HepG2 (cell line): ENCODE measurements at regions not wholly inside any gene's neighbourhood (a gene's known extent, or its start where the extent isn't known, plus 50 kb on each side); places are given as distances from the start of the nearest gene placed in this dataset.
A peak's percentile ranks its signal among the peaks of the same experiment; 100 is the strongest.

Experiments used
- ATAC-seq: fragments of 200-7000 bp; cut with Tn5 transposase; 3 replicates; pipeline ENCODE4 v1.9.1; 2020; ENCODE audit warnings: mild to moderate bottlenecking, moderate library complexity
- BruUV-seq: library from RNA; stranded (reverse); fragments of 400-500 nt; replicated peaks from 2 replicates; lab custom pipeline; 2021; lab: Mats Ljungman, UMichigan
- CTCF ChIA-PET: fragments of 300-600 bp; formaldehyde crosslinking; extraction: SDS; loops from one replicate; lab custom pipeline; 2021; ENCODE audit warnings: low total read pairs, inconsistent platforms, low intra/inter-chr PET ratio; lab: Yijun Ruan, JAX
- POLR2A ChIA-PET: fragments of 350-600 bp; sonication (Branson Sonifier 250); formaldehyde crosslinking; loops from one replicate; lab custom pipeline; 2020; ENCODE audit warnings: antibody characterized with exemption, inconsistent platforms; lab: Yijun Ruan, JAX
- DNase-seq: peaks from one replicate; pipeline ENCODE4 v3.0.0-alpha.2; 2015; ENCODE audit warnings: low spot score
- FAIRE-seq: peaks from 3 replicates; lab custom pipeline; 2011; peaks lifted over from hg19 to GRCh38; lab: Jason Lieb, UNC
- H2AFZ ChIP-seq: one replicate; pipeline ENCODE4 v1.6.1; 2011; ENCODE audit warnings: low read length, inconsistent platforms
- H3K27ac ChIP-seq: fragments of 300-600 bp; 3 replicates; pipeline ENCODE4 v1.8.0; 2011; ENCODE audit warnings: mixed run types, mild to moderate bottlenecking, mixed read lengths, low read length, inconsistent platforms; ENCODE audit not compliant: insufficient read depth; ENCODE audit errors: extremely low read length
- H3K27me3 ChIP-seq, 2 experiments: fragments of 200-600 bp in 1 of 2; 2 replicates in 1 of 2; 3 replicates in 1 of 2; pipeline versions ENCODE4 v1.6.0 to v1.8.0; 2011; ENCODE audit warnings: low read length in 2 of 2, mild to moderate bottlenecking in 2 of 2, moderate library complexity in 2 of 2, inconsistent platforms in 1 of 2; ENCODE audit not compliant: insufficient read depth in 2 of 2, control insufficient read depth in 1 of 2
- H3K36me3 ChIP-seq, 2 experiments: fragments of 200-600 bp in 1 of 2; replicated peaks in 1 of 2; 2 replicates in 1 of 2; 3 replicates in 1 of 2; pipeline versions ENCODE4 v1.5.1 to v1.8.0; 2011; ENCODE audit warnings: low read length in 2 of 2, inconsistent platforms in 1 of 2; ENCODE audit not compliant: insufficient read depth in 2 of 2, control insufficient read depth in 1 of 2
- H3K4me1 ChIP-seq: 2 replicates; pipeline ENCODE4 v1.5.1; 2012; ENCODE audit warnings: low read length, inconsistent platforms; ENCODE audit not compliant: insufficient read depth
- H3K4me2 ChIP-seq: 2 replicates; pipeline ENCODE4 v1.6.0; 2011; ENCODE audit warnings: low read depth, low read length, inconsistent platforms
- H3K4me3 ChIP-seq, 3 experiments: fragments of 200-600 bp in 1 of 3; sonication (generic), shearing (Covaris generic) in 1 of 3; replicated peaks in 1 of 3; 2 replicates each; pipeline ENCODE4 v1.5.1; 2011 to 2016; ENCODE audit warnings: low read length in 3 of 3, inconsistent platforms in 2 of 3, low read depth in 2 of 3, mild to moderate bottlenecking in 2 of 3, control low read depth in 1 of 3, mixed read lengths in 1 of 3; ENCODE audit not compliant: insufficient read depth in 1 of 3
- H3K79me2 ChIP-seq: one replicate; pipeline ENCODE4 v1.6.1; 2011; ENCODE audit warnings: low read length, inconsistent platforms; ENCODE audit not compliant: insufficient read depth
- H3K9ac ChIP-seq: 2 replicates; pipeline ENCODE4 v1.6.0; 2011; ENCODE audit warnings: mild to moderate bottlenecking, low read depth, low read length, inconsistent platforms; ENCODE audit not compliant: insufficient read depth
- H3K9me3 ChIP-seq: 2 replicates; pipeline ENCODE4 v1.5.1; 2012; ENCODE audit warnings: mild to moderate bottlenecking, low read length
- H4K20me1 ChIP-seq: 2 replicates; pipeline ENCODE4 v1.6.0; 2011; ENCODE audit warnings: inconsistent platforms, mild to moderate bottlenecking, low read length, moderate library complexity; ENCODE audit not compliant: insufficient read depth
- FOXM1 ChIP-seq: sonication (generic); formaldehyde crosslinking; IDR thresholded peaks from 2 replicates; pipeline ENCODE4 v1.5.0; 2020; ENCODE audit warnings: missing genetic modification reagents
- MAFF ChIP-seq: IDR thresholded peaks from 2 replicates; pipeline ENCODE4 v1.6.1; 2011; ENCODE audit warnings: low read depth, low read length, improper control_type of control experiment
- MAFK ChIP-seq, 2 experiments: IDR thresholded peaks in 1 of 2; conservative IDR thresholded peaks in 1 of 2; 2 replicates each; pipeline ENCODE4 v1.6.1; 2011; ENCODE audit warnings: improper control_type of control experiment in 2 of 2, low read length in 2 of 2
- WGBS: methylation state at CpG from one replicate; pipeline ENCODE4 v1.1.6; 2017; ENCODE audit warnings: low lambda C conversion rate; 5-methylcytosine and 5-hydroxymethylcytosine counted together
- in situ Hi-C: cut with HindIII; loops from 2 replicates; pipeline ENCODE4 v1.10.0; 2017; ENCODE audit warnings: low pct_unique_long_range_greater_than_20kb; ENCODE audit not compliant: extremely low pct_ligation_motif_present
- intact Hi-C: fragments of 100-400 bp; cut with micrococcal nuclease; formaldehyde crosslinking; loops from one replicate; pipeline ENCODE4 v1.10.0; 2022; ENCODE audit not compliant: unreplicated experiment
- TF ChIP-seq, protein P1 (sequence below): sonication (generic); formaldehyde crosslinking; IDR thresholded peaks from 2 replicates; pipeline ENCODE4 v1.4.0; 2020; ENCODE audit warnings: mild to moderate bottlenecking, missing genetic modification reagents
- TF ChIP-seq, protein P2 (sequence below): conservative IDR thresholded peaks from 2 replicates; pipeline ENCODE4 v1.6.1; 2018; ENCODE audit warnings: missing genetic modification reagents

DNA sequence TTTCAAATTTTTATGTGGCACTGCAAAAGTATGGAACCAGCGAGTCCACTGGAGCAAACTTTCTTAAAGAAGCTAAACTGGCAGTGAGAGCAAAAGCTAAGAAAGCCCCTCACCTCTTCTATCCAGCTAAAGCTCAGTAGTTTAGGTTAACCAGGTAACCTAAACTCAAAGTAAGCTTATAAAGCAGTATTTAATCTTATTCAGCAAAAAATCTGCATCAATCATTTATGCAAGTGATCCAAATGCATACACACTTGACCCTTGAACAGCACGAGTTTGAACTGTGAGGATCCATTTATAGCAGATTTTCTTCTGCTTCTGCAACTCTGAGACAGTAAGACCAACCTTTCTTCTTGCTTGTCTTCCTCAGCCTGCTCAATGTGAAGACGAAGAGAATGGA, 363.8 kb upstream of the CDH18 start:
- BruUV-seq, result no TSS peak
- CTCF ChIA-PET, result no interaction called here
- Histone ChIP-seq H4K20me1 (no peaks in the 10 kb centered on the region), H3K4me3 (no peak overlapping the region), H3K4me2 (no peak overlapping the region), H2AFZ (no peak overlapping the region), H3K9me3 (peaks cover 15% of the 10 kb centered on the region), H3K4me1 (no peaks in the 10 kb centered on the region), H3K9ac (no peak overlapping the region), H3K36me3 (no peaks in the 10 kb centered on the region), H3K79me2 (no peaks in the 10 kb centered on the region), H3K27ac (no peak overlapping the region), H3K27me3 (no peaks in the 10 kb centered on the region)
- TF ChIP-seq MAFF (peak; percentile 65; the same call in 1 of the 2 replicates), FOXM1 (CRISPR knock-in tag) (no peak), MAFK (conservative IDR thresholded peaks at IDR 0.05 in 1 of 2, IDR thresholded peaks at IDR 0.05 in 1 of 2; ENCODE audit: low read length in 2 of 2) (peak; percentile 27 to 68; a peak in 2 of 4 replicates)
- TF ChIP-seq, protein P1, sequence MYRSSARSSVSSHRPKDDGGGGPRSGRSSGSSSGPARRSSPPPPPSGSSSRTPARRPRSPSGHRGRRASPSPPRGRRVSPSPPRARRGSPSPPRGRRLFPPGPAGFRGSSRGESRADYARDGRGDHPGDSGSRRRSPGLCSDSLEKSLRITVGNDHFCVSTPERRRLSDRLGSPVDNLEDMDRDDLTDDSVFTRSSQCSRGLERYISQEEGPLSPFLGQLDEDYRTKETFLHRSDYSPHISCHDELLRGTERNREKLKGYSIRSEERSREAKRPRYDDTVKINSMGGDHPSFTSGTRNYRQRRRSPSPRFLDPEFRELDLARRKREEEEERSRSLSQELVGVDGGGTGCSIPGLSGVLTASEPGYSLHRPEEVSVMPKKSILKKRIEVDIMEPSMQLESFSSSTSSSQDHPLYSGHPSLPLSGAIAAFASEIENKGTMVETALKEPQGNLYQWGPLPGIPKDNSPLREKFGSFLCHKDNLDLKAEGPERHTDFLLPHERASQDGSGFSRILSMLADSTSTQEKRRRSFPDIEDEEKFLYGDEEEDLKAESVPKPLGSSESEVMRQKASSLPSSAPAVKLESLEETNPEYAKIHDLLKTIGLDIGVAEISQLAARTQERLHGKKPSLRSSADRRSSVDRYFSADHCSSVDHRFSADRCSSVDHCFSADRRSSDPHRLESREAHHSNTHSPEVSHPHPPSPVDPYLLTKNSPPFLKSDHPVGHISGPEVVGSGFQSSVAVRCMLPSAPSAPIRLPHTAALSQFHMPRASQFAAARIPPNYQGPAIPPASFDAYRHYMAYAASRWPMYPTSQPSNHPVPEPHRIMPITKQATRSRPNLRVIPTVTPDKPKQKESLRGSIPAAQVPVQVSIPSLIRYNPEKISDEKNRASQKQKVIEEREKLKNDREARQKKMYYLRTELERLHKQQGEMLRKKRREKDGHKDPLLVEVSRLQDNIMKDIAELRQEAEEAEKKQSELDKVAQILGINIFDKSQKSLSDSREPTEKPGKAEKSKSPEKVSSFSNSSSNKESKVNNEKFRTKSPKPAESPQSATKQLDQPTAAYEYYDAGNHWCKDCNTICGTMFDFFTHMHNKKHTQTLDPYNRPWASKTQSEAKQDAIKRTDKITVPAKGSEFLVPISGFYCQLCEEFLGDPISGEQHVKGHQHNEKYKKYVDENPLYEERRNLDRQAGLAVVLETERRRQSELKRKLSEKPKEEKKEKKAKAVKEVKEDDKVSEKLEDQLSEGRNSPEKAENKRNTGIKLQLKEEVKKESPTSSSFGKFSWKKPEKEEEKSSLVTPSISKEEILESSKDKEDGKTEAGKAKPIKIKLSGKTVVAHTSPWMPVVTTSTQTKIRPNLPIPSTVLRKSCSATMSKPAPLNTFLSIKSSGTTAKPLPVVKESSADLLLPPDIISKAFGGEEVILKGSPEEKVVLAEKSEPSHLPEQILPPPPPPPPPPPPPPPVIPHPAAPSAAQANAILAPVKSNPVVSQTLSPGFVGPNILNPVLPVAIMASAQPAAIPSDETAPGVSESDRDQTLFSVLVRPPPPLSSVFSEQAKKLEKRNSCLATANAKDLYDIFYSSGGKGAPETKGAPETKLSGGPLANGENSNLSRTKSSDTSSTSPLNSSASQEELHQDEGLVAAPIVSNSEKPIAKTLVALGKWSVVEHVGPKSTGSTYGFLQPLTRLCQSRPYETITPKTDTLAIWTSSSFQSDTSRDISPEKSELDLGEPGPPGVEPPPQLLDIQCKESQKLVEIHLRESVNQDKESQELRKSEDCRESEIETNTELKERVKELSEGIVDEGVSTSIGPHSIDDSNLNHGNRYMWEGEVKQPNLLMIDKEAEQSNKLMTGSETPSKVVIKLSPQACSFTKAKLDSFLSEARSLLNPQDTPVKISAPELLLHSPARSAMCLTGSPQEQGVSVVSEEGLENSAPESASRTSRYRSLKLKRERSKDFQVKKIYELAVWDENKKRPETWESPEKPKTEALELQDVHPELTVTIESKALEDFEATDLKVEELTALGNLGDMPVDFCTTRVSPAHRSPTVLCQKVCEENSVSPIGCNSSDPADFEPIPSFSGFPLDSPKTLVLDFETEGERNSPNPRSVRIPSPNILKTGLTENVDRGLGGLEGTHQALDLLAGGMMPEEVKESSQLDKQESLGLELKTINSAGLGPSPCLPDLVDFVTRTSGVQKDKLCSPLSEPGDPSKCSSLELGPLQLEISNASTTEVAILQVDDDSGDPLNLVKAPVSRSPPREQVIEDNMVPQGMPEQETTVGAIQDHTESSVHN, result no peak
- TF ChIP-seq, protein P2, sequence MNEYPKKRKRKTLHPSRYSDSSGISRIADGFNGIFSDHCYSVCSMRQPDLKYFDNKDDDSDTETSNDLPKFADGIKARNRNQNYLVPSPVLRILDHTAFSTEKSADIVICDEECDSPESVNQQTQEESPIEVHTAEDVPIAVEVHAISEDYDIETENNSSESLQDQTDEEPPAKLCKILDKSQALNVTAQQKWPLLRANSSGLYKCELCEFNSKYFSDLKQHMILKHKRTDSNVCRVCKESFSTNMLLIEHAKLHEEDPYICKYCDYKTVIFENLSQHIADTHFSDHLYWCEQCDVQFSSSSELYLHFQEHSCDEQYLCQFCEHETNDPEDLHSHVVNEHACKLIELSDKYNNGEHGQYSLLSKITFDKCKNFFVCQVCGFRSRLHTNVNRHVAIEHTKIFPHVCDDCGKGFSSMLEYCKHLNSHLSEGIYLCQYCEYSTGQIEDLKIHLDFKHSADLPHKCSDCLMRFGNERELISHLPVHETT, result no peak
- FAIRE-seq (no peak), ATAC-seq (no peak), DNase-seq (no peak)
- POLR2A ChIA-PET, result no interaction called here
- 1% methylated on average over 3 of the region's 3 CpGs for WGBS
- intact Hi-C loops, result no loop called here
- in situ Hi-C loops, result no loop called here
